Activated naive CD8-positive, alpha-beta T cell (primary cell): ENCODE measurements at regions not wholly inside any gene's neighbourhood (a gene's known extent, or its start where the extent isn't known, plus 50 kb on each side); places are given as distances from the start of the nearest gene placed in this dataset.
"Not testable (repeated sequence)": the region's sequence is repeated elsewhere in the genome, so short reads cannot be mapped to it uniquely, and the experiment has no call there.

Experiments
- H3K27ac Mint-ChIP-seq: one replicate; pipeline ENCODE4 v1.8.0; 2021; ENCODE audit warnings: mixed read lengths
- H3K27me3 Mint-ChIP-seq: one replicate; pipeline ENCODE4 v1.8.0; 2021; ENCODE audit warnings: mixed read lengths
- H3K36me3 Mint-ChIP-seq: one replicate; pipeline ENCODE4 v1.8.0; 2021; ENCODE audit warnings: mixed read lengths
- H3K4me1 Mint-ChIP-seq: one replicate; pipeline ENCODE4 v1.8.0; 2021; ENCODE audit warnings: low read depth, mixed read lengths
- H3K4me3 Mint-ChIP-seq: one replicate; pipeline ENCODE4 v1.8.0; 2021; ENCODE audit warnings: mild to moderate bottlenecking, mixed read lengths
- H3K9me3 Mint-ChIP-seq: one replicate; pipeline ENCODE4 v1.8.0; 2021; ENCODE audit warnings: low read depth, mixed read lengths

- Mint-ChIP-seq H3K27me3 (peaks cover 1% of the 10 kb centered on the region), H3K27ac (no peak overlapping the region), H3K9me3 (peaks cover 2% of the 10 kb centered on the region), H3K4me3 (no peak overlapping the region), H3K36me3 (no peaks in the 10 kb centered on the region), H3K4me1 (no peaks in the 10 kb centered on the region)
These were observed 194.4 kb downstream of the DEPDC1B start for GRCh38 chr5:60505373-60506171.

- Mint-ChIP-seq H3K4me1 (no peaks in the 10 kb centered on the region), H3K27ac (no peak overlapping the region), H3K36me3 (no peaks in the 10 kb centered on the region), H3K9me3 (peaks cover 2% of the 10 kb centered on the region), H3K4me3 (no peak overlapping the region), H3K27me3 (peaks cover 1% of the 10 kb centered on the region)
These were observed 195.6 kb downstream of the DEPDC1B start for GRCh38 chr5:60504342-60504741.

DNA sequence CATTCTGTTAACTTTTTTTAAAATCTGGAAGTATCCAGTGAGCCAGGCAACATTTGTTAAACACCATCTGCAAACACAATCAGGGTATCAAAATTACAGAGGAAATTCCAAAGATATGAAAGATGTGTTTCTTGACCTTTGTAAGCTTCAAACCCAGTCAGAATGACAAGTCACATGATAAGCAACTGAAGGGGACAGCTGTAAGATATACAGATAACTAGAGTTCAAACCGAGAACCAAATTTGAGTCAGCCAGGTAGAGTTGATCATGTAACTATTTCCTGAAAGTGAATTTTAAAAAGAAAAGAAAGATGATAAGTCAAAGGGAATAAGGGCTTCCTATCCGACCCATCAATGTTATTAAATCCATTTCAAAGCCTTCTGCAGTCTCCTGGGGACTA is 196.2 kb downstream of the DEPDC1B start:
- H3K36me3 Mint-ChIP-seq, result no peaks in the 10 kb centered on the region
- H3K4me1 Mint-ChIP-seq, result no peaks in the 10 kb centered on the region
- H3K4me3 Mint-ChIP-seq, result no peak overlapping the region
- H3K27me3 Mint-ChIP-seq, result peaks cover 1% of the 10 kb centered on the region
- no peak overlapping the region for H3K27ac Mint-ChIP-seq
- H3K9me3 Mint-ChIP-seq, result peaks cover 2% of the 10 kb centered on the region

DNA sequence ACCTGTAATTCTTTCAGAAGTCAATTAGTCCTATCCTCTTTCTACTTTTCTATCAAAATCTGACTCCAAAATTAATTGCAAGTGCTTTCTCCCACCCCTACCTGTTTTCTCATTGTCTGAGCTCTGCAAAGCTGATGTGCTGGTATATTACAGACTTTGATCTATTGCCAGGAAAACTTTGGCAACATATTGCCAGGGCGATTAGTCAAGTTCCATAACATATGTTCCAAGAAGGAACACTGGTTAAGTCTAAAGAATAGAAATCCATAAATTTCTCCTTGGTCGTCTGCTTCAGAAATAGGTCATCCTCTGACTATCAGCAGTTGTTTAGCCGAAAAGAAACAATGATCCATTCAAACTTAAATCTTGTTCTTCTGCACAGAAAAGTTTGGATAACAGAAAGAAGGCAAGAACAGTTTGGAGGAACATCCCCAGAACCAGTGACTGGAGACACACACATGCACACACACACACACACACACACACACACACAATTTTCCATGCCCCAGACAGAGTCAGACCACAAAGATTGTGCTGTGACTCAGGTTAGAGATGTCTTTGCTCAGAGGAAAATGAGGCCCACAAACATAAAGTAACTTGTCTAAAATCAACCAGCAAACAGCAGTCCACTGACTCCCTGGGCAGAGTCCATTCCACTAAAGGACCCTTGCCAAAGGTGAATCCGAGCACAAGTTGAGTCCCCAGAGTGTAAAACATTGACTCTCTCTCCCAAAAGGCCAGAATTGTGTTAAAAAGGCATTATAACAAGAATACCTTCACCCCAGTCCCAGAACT is 202.1 kb downstream of the DEPDC1B start:
- no peaks in the 10 kb centered on the region for H3K4me1 Mint-ChIP-seq
- H3K27me3 Mint-ChIP-seq, result no peaks in the 10 kb centered on the region
- peaks cover 2% of the 10 kb centered on the region for H3K9me3 Mint-ChIP-seq
- no peak overlapping the region for H3K27ac Mint-ChIP-seq
- no peak overlapping the region for H3K4me3 Mint-ChIP-seq
- H3K36me3 Mint-ChIP-seq, result no peaks in the 10 kb centered on the region

GRCh38 chr5:60495644-60496520 is 204.1 kb downstream of the DEPDC1B start:
- no peak overlapping the region for H3K4me3 Mint-ChIP-seq
- no peaks in the 10 kb centered on the region for H3K4me1 Mint-ChIP-seq
- H3K27ac Mint-ChIP-seq, result no peak overlapping the region
- no peaks in the 10 kb centered on the region for H3K27me3 Mint-ChIP-seq
- H3K36me3 Mint-ChIP-seq, result no peaks in the 10 kb centered on the region
- H3K9me3 Mint-ChIP-seq, result no peaks in the 10 kb centered on the region

DNA sequence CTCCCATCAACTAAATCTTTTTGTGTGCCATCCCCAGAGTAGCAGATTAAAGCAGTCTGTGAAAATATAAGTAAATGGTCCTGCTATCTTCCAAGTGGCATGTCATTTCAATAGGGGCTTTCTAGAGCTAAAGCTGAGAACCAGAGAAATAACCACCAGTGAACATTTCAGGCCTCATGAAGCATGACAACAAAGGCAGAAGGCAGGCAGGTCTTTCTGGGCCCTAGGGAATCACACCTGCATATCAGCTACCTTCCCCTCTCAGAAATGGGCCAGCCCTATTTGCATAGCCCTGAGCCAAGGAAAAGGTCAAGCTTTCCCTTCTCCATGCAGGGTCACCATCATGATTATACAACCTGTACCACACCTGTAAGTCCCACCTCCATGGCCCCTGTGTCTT is 205.3 kb downstream of the DEPDC1B start:
- Mint-ChIP-seq H3K4me3 (no peak overlapping the region), H3K27ac (no peak overlapping the region), H3K27me3 (no peaks in the 10 kb centered on the region), H3K9me3 (no peaks in the 10 kb centered on the region), H3K4me1 (no peaks in the 10 kb centered on the region), H3K36me3 (no peaks in the 10 kb centered on the region)

GRCh38 chr5:60494144-60494543 is 205.8 kb downstream of the DEPDC1B start:
- Mint-ChIP-seq H3K4me3 (no peak overlapping the region), H3K4me1 (no peaks in the 10 kb centered on the region), H3K9me3 (no peaks in the 10 kb centered on the region), H3K27me3 (no peaks in the 10 kb centered on the region), H3K27ac (no peak overlapping the region), H3K36me3 (no peaks in the 10 kb centered on the region)

DNA sequence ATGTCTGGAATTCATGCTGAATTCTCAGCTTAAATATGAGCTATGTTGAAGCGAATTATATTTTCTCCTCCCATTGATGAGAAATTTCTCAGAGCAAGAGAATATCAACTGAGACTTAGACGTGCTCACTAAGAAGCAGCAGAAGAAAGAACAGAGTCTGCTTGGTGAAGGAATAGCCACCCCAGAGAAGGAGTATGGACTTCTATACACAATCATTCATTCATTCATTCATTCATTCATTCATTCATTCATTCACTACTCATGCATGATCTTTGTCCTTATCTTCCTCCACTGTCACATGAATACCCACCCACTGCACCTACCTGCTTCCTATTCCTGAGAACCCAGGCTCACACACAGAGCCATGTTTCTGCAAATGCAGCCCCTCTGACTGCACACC is 206.6 kb downstream of the DEPDC1B start:
- H3K9me3 Mint-ChIP-seq, result no peaks in the 10 kb centered on the region
- H3K4me3 Mint-ChIP-seq, result no peak overlapping the region
- no peaks in the 10 kb centered on the region for H3K4me1 Mint-ChIP-seq
- no peak overlapping the region for H3K27ac Mint-ChIP-seq
- no peaks in the 10 kb centered on the region for H3K36me3 Mint-ChIP-seq
- H3K27me3 Mint-ChIP-seq, result no peaks in the 10 kb centered on the region

- H3K4me3 Mint-ChIP-seq, result no peak overlapping the region
- no peaks in the 10 kb centered on the region for H3K36me3 Mint-ChIP-seq
- no peak overlapping the region for H3K27ac Mint-ChIP-seq
- H3K9me3 Mint-ChIP-seq, result no peaks in the 10 kb centered on the region
- H3K4me1 Mint-ChIP-seq, result no peaks in the 10 kb centered on the region
- no peaks in the 10 kb centered on the region for H3K27me3 Mint-ChIP-seq
These were observed 207.0 kb downstream of the DEPDC1B start for GRCh38 chr5:60492958-60493357.

- H3K36me3 Mint-ChIP-seq, H3K27ac Mint-ChIP-seq, H3K27me3 Mint-ChIP-seq, H3K4me3 Mint-ChIP-seq, H3K4me1 Mint-ChIP-seq, H3K9me3 Mint-ChIP-seq: not testable (repeated sequence)
These were observed 207.6 kb downstream of the DEPDC1B start for GRCh38 chr5:60492358-60492757.

GRCh38 chr5:60490597-60491166 is 209.3 kb downstream of the DEPDC1B start:
- Mint-ChIP-seq H3K4me1 (no peaks in the 10 kb centered on the region), H3K9me3 (no peaks in the 10 kb centered on the region)

DNA sequence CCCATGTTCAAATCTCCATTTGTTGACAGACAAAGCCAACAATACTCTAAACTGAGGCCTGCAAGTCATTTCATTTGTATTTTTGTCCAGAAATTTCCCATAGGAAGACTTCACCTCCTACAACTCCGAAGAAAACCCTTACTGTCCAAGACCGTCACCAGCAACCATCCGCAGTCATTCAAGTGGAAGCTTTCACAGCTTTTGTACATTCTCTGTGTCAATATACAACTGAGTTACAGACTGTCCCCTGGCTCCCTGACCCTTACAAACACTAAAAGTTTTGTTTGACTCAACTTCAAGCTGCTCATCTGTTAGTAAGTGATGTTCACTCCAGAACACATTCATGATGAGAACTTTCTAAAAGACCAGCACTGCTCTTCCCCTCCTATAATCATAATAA is 210.1 kb downstream of the DEPDC1B start:
- Mint-ChIP-seq H3K36me3 (no peaks in the 10 kb centered on the region), H3K4me3 (no peak overlapping the region), H3K27ac (no peak overlapping the region), H3K9me3 (no peaks in the 10 kb centered on the region), H3K27me3 (no peaks in the 10 kb centered on the region), H3K4me1 (no peaks in the 10 kb centered on the region)

More at GRCh38 chr5:60490597-60491166, 209.3 kb downstream of the DEPDC1B start:
- Mint-ChIP-seq H3K27me3 (no peaks in the 10 kb centered on the region), H3K4me3 (no peak overlapping the region), H3K27ac (no peak overlapping the region), H3K36me3 (no peaks in the 10 kb centered on the region)

- no peaks in the 10 kb centered on the region for H3K27me3 Mint-ChIP-seq
These were observed 210.6 kb downstream of the DEPDC1B start for GRCh38 chr5:60489377-60489776.

DNA sequence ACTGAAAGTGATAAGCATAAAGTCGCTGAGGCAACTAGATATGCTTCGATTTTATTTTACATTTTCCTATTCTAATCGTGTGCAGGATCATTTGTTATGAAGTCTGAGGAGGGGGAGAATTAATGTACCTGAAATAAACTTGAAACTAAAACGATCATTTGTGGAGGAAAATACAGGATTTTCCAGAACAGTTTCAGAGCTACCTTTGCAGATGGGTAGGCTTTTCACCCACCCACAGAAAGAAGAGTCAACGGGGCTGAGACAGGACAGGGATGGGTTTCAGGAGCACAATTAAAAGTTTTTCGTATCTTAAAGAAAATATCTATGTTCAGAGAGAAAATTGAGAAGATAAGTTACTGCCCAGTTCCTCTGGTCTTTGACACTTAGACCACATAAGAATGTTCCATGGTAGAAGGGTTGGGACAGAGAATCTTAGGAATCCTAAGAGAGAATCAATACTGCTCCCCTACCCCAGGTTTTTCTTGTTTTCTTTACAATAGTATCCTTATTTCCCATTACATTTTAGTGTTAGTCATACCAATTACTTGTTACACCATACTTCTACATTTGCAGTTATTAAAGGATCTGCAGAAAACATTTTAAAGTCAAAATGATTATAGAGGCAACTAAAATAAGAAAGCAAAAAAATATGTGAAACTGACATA is 211.4 kb downstream of the DEPDC1B start:
- no peaks in the 10 kb centered on the region for H3K36me3 Mint-ChIP-seq
- no peak overlapping the region for H3K27ac Mint-ChIP-seq
- no peak overlapping the region for H3K4me3 Mint-ChIP-seq
- H3K9me3 Mint-ChIP-seq, result no peaks in the 10 kb centered on the region
- no peaks in the 10 kb centered on the region for H3K27me3 Mint-ChIP-seq
- no peaks in the 10 kb centered on the region for H3K4me1 Mint-ChIP-seq

More at GRCh38 chr5:60489377-60489776, 210.6 kb downstream of the DEPDC1B start:
- Mint-ChIP-seq H3K4me1 (no peaks in the 10 kb centered on the region), H3K36me3 (no peaks in the 10 kb centered on the region), H3K4me3 (no peak overlapping the region), H3K27ac (no peak overlapping the region), H3K9me3 (no peaks in the 10 kb centered on the region)
